ENCODE measurements at regions not wholly inside any gene's neighbourhood (a gene's known extent, or its start where the extent isn't known, plus 50 kb on each side); places are given as distances from the start of the nearest gene placed in this dataset.

- Histone ChIP-seq H3K4me3 (no peak overlapping the region), H3K4me1 (replicated peaks) (no peaks in the 10 kb centered on the region), H3K36me3 (no peaks in the 10 kb centered on the region), H3K9me3 (no peaks in the 10 kb centered on the region), H3K27ac (no peak overlapping the region), H3K27me3 (replicated peaks; ENCODE audit: insufficient read depth) (no peaks in the 10 kb centered on the region)
- WGBS = 76% methylated on average over 4 of the region's 4 CpGs
- DNase-seq (ENCODE audit: low spot score) = no peak
- TF ChIP-seq POLR2AphosphoS5 (IDR thresholded peaks at IDR 0.05) (no peak), CTCF (IDR thresholded peaks at IDR 0.05) (no peak), POLR2A (IDR thresholded peaks at IDR 0.05) (no peak)
- intact Hi-C loops (cut with DNase I) = no loop called here
Observed at GRCh38 chr2:226601881-226602662, 197.5 kb downstream of the IRS1 start.

- WGBS = 94% methylated on average over 5 of the region's 5 CpGs
- no peak overlapping the region for H3K27ac ChIP-seq
Observed at GRCh38 chr2:226600802-226601201, 198.8 kb downstream of the IRS1 start.

GRCh38 chr2:226600184-226600583 lies 199.4 kb downstream of the IRS1 start:
- Histone ChIP-seq H3K36me3 (no peaks in the 10 kb centered on the region), H3K9me3 (no peaks in the 10 kb centered on the region), H3K27me3 (replicated peaks; ENCODE audit: insufficient read depth) (no peaks in the 10 kb centered on the region), H3K4me3 (no peak overlapping the region), H3K27ac (no peak overlapping the region), H3K4me1 (replicated peaks) (no peaks in the 10 kb centered on the region)
- intact Hi-C loops (cut with DNase I) = no loop called here
- WGBS = 87% methylated on average over 5 of the region's 5 CpGs
- DNase-seq (ENCODE audit: low spot score) = no peak
- TF ChIP-seq POLR2AphosphoS5 (IDR thresholded peaks at IDR 0.05) = no peak
- no peak for TF ChIP-seq POLR2A (IDR thresholded peaks at IDR 0.05)
- no peak for TF ChIP-seq CTCF (IDR thresholded peaks at IDR 0.05)

More at GRCh38 chr2:226600802-226601201, 198.8 kb downstream of the IRS1 start:
- Histone ChIP-seq H3K36me3 (no peaks in the 10 kb centered on the region), H3K27me3 (replicated peaks; ENCODE audit: insufficient read depth) (no peaks in the 10 kb centered on the region), H3K9me3 (no peaks in the 10 kb centered on the region), H3K4me3 (no peak overlapping the region), H3K4me1 (replicated peaks) (no peaks in the 10 kb centered on the region)
- no peak for DNase-seq (ENCODE audit: low spot score)
- no peak for TF ChIP-seq CTCF (IDR thresholded peaks at IDR 0.05)
- no peak for TF ChIP-seq POLR2A (IDR thresholded peaks at IDR 0.05)
- no peak for TF ChIP-seq POLR2AphosphoS5 (IDR thresholded peaks at IDR 0.05)
- intact Hi-C loops (cut with DNase I) = no loop called here

- Histone ChIP-seq H3K27me3 (replicated peaks; ENCODE audit: insufficient read depth) (no peaks in the 10 kb centered on the region), H3K36me3 (no peaks in the 10 kb centered on the region), H3K9me3 (no peaks in the 10 kb centered on the region), H3K4me3 (no peak overlapping the region), H3K4me1 (replicated peaks) (no peaks in the 10 kb centered on the region), H3K27ac (no peak overlapping the region)
- TF ChIP-seq POLR2AphosphoS5 (IDR thresholded peaks at IDR 0.05) (no peak), POLR2A (IDR thresholded peaks at IDR 0.05) (no peak), CTCF (IDR thresholded peaks at IDR 0.05) (no peak)
- intact Hi-C loops (cut with DNase I) = no loop called here
- DNase-seq (ENCODE audit: low spot score) = no peak
Observed at GRCh38 chr2:226589043-226589442, 210.6 kb downstream of the IRS1 start.

GRCh38 chr2:226585130-226585561 lies 214.5 kb downstream of the IRS1 start:
- WGBS = 66% methylated on average over 1 of the region's 1 CpG
- intact Hi-C loops (cut with DNase I) = no loop called here
- TF ChIP-seq POLR2A (IDR thresholded peaks at IDR 0.05) (no peak), CTCF (IDR thresholded peaks at IDR 0.05) (no peak), POLR2AphosphoS5 (IDR thresholded peaks at IDR 0.05) (no peak)

More at GRCh38 chr2:226585130-226585561, 214.5 kb downstream of the IRS1 start:
- Histone ChIP-seq H3K27ac (no peak overlapping the region), H3K4me1 (replicated peaks) (no peaks in the 10 kb centered on the region), H3K4me3 (no peak overlapping the region), H3K27me3 (replicated peaks; ENCODE audit: insufficient read depth) (no peaks in the 10 kb centered on the region), H3K9me3 (no peaks in the 10 kb centered on the region), H3K36me3 (no peaks in the 10 kb centered on the region)
- no peak for DNase-seq (ENCODE audit: low spot score)
